ENCODE measurements at regions not wholly inside any gene's neighbourhood (a gene's known extent, or its start where the extent isn't known, plus 50 kb on each side); places are given as distances from the start of the nearest gene placed in this dataset.

DNA sequence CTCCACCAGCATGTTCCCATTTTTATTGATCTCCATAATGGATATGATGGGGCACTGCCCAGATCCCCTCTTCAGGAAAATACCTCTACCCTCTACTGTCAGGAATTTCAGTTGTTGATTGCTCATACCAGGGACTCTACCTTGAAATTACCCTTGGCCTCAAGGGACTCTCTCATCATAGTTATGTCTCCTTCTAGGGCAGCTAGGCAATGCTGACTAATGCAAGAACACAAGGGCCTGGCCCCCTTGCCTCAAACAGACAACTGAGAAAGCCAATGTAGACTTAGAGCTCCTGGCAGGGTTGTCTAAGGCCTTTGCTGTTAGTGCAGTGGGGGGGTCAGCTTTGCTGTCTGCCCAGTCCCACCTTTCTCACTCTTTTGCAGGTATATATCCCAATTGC lies 493.1 kb downstream of the BTBD3 start:
- no peak for TF ChIP-seq POLR2AphosphoS5 (IDR thresholded peaks at IDR 0.05; ENCODE audit: low read depth)
- TF ChIP-seq, protein P1, sequence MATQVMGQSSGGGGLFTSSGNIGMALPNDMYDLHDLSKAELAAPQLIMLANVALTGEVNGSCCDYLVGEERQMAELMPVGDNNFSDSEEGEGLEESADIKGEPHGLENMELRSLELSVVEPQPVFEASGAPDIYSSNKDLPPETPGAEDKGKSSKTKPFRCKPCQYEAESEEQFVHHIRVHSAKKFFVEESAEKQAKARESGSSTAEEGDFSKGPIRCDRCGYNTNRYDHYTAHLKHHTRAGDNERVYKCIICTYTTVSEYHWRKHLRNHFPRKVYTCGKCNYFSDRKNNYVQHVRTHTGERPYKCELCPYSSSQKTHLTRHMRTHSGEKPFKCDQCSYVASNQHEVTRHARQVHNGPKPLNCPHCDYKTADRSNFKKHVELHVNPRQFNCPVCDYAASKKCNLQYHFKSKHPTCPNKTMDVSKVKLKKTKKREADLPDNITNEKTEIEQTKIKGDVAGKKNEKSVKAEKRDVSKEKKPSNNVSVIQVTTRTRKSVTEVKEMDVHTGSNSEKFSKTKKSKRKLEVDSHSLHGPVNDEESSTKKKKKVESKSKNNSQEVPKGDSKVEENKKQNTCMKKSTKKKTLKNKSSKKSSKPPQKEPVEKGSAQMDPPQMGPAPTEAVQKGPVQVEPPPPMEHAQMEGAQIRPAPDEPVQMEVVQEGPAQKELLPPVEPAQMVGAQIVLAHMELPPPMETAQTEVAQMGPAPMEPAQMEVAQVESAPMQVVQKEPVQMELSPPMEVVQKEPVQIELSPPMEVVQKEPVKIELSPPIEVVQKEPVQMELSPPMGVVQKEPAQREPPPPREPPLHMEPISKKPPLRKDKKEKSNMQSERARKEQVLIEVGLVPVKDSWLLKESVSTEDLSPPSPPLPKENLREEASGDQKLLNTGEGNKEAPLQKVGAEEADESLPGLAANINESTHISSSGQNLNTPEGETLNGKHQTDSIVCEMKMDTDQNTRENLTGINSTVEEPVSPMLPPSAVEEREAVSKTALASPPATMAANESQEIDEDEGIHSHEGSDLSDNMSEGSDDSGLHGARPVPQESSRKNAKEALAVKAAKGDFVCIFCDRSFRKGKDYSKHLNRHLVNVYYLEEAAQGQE (IDR thresholded peaks at IDR 0.05; ENCODE audit: insufficient replicate concordance, low read depth): no peak
- TF ChIP-seq, protein P2, sequence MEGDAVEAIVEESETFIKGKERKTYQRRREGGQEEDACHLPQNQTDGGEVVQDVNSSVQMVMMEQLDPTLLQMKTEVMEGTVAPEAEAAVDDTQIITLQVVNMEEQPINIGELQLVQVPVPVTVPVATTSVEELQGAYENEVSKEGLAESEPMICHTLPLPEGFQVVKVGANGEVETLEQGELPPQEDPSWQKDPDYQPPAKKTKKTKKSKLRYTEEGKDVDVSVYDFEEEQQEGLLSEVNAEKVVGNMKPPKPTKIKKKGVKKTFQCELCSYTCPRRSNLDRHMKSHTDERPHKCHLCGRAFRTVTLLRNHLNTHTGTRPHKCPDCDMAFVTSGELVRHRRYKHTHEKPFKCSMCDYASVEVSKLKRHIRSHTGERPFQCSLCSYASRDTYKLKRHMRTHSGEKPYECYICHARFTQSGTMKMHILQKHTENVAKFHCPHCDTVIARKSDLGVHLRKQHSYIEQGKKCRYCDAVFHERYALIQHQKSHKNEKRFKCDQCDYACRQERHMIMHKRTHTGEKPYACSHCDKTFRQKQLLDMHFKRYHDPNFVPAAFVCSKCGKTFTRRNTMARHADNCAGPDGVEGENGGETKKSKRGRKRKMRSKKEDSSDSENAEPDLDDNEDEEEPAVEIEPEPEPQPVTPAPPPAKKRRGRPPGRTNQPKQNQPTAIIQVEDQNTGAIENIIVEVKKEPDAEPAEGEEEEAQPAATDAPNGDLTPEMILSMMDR (IDR thresholded peaks at IDR 0.05; ENCODE audit: insufficient read depth, low read length): no peak
- no peak for TF ChIP-seq GABPA (IDR thresholded peaks at IDR 0.05; ENCODE audit: low read depth)
- TF ChIP-seq SPI1 (IDR thresholded peaks at IDR 0.05; ENCODE audit: borderline replicate concordance, low read depth): no peak
- no peak for DNase-seq (ENCODE audit: low read depth in 1 of 2, low spot score in 1 of 2)

DNA sequence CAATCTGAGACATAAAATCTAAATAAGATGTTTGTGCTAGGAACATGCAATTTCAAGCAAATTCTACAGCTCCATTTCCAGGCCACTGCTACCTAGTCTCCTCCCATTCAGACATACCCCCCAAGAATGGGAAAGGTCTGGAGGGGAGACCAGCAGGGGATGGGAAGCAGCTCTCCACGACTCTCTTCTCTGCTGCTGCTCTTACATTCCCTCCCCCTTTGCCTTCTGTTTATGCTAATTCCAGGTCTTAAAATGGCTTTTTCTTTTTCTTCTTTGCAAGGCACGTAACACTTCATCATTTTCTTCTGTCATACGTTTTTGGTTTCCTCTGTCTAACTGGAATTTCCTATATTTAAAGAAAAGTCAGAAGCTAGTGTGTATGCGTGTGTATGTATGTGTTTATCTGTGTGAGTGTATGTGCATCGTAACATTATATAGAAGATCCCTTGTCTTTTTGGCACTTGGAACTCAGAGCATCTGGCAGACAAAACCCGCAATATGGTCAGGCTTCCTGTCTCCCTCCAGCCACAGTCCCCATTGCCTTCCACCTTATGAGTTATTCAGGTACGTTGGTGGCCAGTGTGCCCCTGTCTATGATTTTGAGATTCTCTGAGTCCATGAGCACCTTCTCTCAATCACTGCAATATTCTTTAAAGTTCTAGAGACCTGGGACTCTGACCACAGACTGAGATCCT lies 493.7 kb downstream of the BTBD3 start:
- no peak overlapping the region for H3K27ac ChIP-seq (replicated peaks)
- TF ChIP-seq, protein P1 (IDR thresholded peaks at IDR 0.05; ENCODE audit: insufficient replicate concordance, low read depth): no peak
- no peak for TF ChIP-seq SPI1 (IDR thresholded peaks at IDR 0.05; ENCODE audit: borderline replicate concordance, low read depth)
- TF ChIP-seq, protein P2 (IDR thresholded peaks at IDR 0.05; ENCODE audit: insufficient read depth, low read length): no peak
- no peak for TF ChIP-seq POLR2AphosphoS5 (IDR thresholded peaks at IDR 0.05; ENCODE audit: low read depth)
- TF ChIP-seq GABPA (IDR thresholded peaks at IDR 0.05; ENCODE audit: low read depth): no peak
- no peak for DNase-seq (ENCODE audit: low read depth in 1 of 2, low spot score in 1 of 2)

More for the DNA sequence above, 493.1 kb downstream of the BTBD3 start:
- Histone ChIP-seq H3K4me3 (replicated peaks; ENCODE audit: insufficient read depth, low read length) (no peak overlapping the region), H3K27ac (replicated peaks) (no peak overlapping the region), H3K27me3 (ENCODE audit: insufficient read depth, poor library complexity, severe bottlenecking) (no peaks in the 10 kb centered on the region)

DNA sequence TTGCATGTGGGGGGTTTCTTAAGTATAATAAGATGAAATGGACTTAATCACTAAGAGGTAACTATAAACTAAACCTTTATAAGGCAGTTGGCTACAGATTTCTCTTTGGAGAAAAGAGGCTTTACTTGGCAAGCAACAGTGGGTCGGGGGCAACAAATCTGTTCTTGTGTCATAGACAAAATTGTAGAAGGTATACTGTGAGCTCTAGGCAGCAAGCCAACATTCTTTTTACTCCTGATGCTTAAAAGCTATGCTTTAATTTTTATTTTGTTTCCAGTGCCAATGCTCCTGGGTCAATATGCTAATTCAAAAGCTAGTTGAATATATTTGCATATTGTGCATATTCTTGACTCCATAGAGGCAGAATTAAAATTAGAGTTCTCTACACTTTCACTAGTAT lies 495.4 kb downstream of the BTBD3 start:
- TF ChIP-seq, protein P1 (IDR thresholded peaks at IDR 0.05; ENCODE audit: insufficient replicate concordance, low read depth): no peak
- no peak for TF ChIP-seq GABPA (IDR thresholded peaks at IDR 0.05; ENCODE audit: low read depth)
- TF ChIP-seq POLR2AphosphoS5 (IDR thresholded peaks at IDR 0.05; ENCODE audit: low read depth): no peak
- TF ChIP-seq, protein P2 (IDR thresholded peaks at IDR 0.05; ENCODE audit: insufficient read depth, low read length): no peak
- no peak for TF ChIP-seq SPI1 (IDR thresholded peaks at IDR 0.05; ENCODE audit: borderline replicate concordance, low read depth)
- no peak for DNase-seq (ENCODE audit: low read depth in 1 of 2, low spot score in 1 of 2)
- Histone ChIP-seq H3K4me3 (replicated peaks; ENCODE audit: insufficient read depth, low read length) (no peak overlapping the region), H3K27ac (replicated peaks) (no peak overlapping the region), H3K27me3 (ENCODE audit: insufficient read depth, poor library complexity, severe bottlenecking) (no peaks in the 10 kb centered on the region)

More for the DNA sequence above, 493.7 kb downstream of the BTBD3 start:
- Histone ChIP-seq H3K4me3 (replicated peaks; ENCODE audit: insufficient read depth, low read length) (no peak overlapping the region), H3K27me3 (ENCODE audit: insufficient read depth, poor library complexity, severe bottlenecking) (no peaks in the 10 kb centered on the region)

Measured in HL-60 (cell line).